Astrocyte of the cerebellum (primary cell): ENCODE measurements at regions not wholly inside any gene's neighbourhood (a gene's known extent, or its start where the extent isn't known, plus 50 kb on each side); places are given as distances from the start of the nearest gene placed in this dataset.
A peak's percentile ranks its signal among the peaks of the same experiment; 100 is the strongest.

Experiments used
- DNase-seq: peaks from one replicate; pipeline ENCODE4 v3.0.0-alpha.2; 2011; ENCODE audit warnings: low read depth
- H3K4me3 ChIP-seq: 2 replicates; pipeline ENCODE4 v1.5.1; 2011; ENCODE audit warnings: mild to moderate bottlenecking, low read depth, low read length, moderate library complexity
- in situ Hi-C: cut with HindIII; loops from 2 replicates; pipeline ENCODE4 v1.10.0; 2017; ENCODE audit warnings: low sequenced_read_pairs
- TF ChIP-seq, protein P1 (sequence below): IDR thresholded peaks from 2 replicates; pipeline ENCODE4 v1.5.1; 2012; ENCODE audit warnings: low read length, low read depth, moderate library complexity, mild to moderate bottlenecking; ENCODE audit errors: missing control alignments

DNA sequence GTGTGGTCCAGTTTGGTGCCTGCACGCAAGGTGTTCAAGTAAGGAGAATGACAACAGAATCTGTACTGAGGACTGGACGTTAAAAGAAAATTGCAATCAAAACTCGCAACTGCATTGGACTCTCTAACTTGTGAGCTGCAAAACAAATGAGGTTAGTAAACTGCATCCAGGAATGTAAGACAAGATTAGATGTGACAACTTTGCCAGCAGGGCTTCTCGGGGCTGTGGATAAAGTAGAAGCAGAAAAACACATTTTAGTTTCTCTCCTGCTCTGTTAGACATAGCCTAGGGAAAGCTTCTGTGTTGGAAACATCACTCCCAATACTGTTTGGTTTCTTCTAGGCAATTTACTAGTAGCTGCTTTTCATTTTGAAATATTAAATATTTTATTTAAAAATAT, 338.2 kb upstream of the NAV3 start:
- in situ Hi-C loops, result no loop called here
- no peak overlapping the region for H3K4me3 ChIP-seq
- DNase-seq, result no peak
- TF ChIP-seq, protein P1, sequence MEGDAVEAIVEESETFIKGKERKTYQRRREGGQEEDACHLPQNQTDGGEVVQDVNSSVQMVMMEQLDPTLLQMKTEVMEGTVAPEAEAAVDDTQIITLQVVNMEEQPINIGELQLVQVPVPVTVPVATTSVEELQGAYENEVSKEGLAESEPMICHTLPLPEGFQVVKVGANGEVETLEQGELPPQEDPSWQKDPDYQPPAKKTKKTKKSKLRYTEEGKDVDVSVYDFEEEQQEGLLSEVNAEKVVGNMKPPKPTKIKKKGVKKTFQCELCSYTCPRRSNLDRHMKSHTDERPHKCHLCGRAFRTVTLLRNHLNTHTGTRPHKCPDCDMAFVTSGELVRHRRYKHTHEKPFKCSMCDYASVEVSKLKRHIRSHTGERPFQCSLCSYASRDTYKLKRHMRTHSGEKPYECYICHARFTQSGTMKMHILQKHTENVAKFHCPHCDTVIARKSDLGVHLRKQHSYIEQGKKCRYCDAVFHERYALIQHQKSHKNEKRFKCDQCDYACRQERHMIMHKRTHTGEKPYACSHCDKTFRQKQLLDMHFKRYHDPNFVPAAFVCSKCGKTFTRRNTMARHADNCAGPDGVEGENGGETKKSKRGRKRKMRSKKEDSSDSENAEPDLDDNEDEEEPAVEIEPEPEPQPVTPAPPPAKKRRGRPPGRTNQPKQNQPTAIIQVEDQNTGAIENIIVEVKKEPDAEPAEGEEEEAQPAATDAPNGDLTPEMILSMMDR, result no peak

DNA sequence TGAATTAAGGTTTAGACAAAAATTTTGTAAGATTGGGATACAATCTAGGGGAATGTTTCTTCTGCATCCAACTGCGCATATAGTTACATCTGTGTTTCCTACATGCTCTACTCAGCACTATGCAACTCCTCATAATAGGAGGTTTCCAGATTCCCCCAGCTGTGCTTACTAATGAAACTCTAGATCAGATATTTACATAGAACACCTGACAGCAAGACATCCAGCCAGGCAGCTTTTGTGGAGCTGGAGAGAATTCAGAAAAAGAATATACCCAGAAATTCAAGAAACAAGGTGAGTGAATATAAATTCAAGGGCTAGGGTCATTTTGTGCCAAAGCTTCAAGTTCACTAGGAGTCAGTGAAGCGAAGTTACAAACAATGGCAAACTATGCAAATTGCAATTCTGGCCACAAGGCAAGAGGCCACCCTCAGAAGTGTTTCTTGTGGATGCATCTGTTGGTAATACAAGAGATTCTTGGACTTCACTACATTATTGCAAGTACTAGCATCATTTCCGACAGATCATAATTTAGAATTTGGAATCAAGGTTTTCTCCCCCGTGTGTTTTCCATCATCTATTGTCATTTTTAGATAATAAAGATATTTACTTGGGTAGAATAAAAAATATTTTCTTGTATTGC, 341.2 kb upstream of the NAV3 start:
- TF ChIP-seq, protein P1, result no peak
- no peak overlapping the region for H3K4me3 ChIP-seq
- in situ Hi-C loops, result no loop called here
- DNase-seq, result no peak

- peak; percentile 57 for DNase-seq
Observed at GRCh38 chr12:77488041-77488620, 342.6 kb upstream of the NAV3 start.

DNA sequence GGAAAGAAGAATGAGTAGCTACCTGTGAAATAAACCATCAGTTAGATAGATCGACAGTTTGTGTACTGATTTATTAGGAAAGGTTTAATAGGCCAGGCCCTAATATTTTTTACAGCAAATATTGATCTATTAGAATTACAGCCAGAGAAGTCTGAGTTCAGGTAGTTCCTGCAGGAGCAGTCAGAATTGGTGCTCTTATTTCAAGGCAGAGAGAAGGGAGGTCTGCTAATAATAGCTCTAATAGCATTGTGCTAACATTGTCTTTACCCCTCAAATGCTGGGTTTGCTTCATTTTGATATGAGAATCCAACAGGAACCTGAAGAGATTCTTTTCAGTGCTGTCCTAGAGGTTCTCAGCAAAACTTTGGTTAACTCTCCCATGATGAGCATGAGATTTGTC, 343.8 kb upstream of the NAV3 start:
- no peak for DNase-seq
- in situ Hi-C loops, result no loop called here
- H3K4me3 ChIP-seq, result no peak overlapping the region
- TF ChIP-seq, protein P1, result no peak

More at GRCh38 chr12:77488041-77488620, 342.6 kb upstream of the NAV3 start:
- TF ChIP-seq, protein P1, result no peak
- in situ Hi-C loops, result no loop called here
- no peak overlapping the region for H3K4me3 ChIP-seq

- no peak overlapping the region for H3K4me3 ChIP-seq
- TF ChIP-seq, protein P1, result no peak
- in situ Hi-C loops, result no loop called here
- DNase-seq, result no peak
Observed at GRCh38 chr12:77485961-77486854, 344.5 kb upstream of the NAV3 start.

DNA sequence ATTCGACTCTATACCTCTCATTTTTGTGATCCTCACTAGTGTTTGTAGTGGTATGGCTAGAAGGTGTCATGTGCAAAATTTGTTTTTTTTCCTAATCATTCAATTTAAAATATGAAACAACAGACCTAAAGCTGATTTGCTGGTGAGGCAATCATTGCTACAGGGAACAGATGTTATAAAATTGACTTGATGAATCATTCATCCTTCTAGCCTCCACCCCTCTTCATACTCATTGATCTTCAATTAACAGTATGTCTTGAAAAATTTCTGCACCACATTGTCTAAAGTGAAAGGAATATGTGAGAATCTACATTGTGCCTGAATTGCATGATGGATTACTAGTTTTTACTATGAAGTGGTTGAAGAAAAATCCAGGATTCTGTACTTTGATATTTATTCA, 349.0 kb upstream of the NAV3 start:
- DNase-seq, result no peak
- TF ChIP-seq, protein P1, result no peak
- in situ Hi-C loops, result no loop called here
- H3K4me3 ChIP-seq, result no peak overlapping the region
